Mucosa of descending colon (tissue), 3 donors: ENCODE measurements at regions not wholly inside any gene's neighbourhood (a gene's known extent, or its start where the extent isn't known, plus 50 kb on each side); places are given as distances from the start of the nearest gene placed in this dataset.

Experiments
- ATAC-seq: fragments of 200-7000 bp; cut with Tn5 transposase; one replicate; pipeline ENCODE4 v1.9.1; 2020; ENCODE audit warnings: mild to moderate bottlenecking, moderate library complexity
- DNase-seq, 3 donors: peaks; one replicate each; pipeline ENCODE4 v3.0.0-alpha.2; 2020
- H3K36me3 ChIP-seq: fragments of 200-600 bp; one replicate; pipeline ENCODE4 v1.8.0; 2021; ENCODE audit warnings: low read depth, mild to moderate bottlenecking
- H3K4me1 ChIP-seq: fragments of 200-600 bp; one replicate; pipeline ENCODE4 v1.8.0; 2021; ENCODE audit warnings: low read depth, mild to moderate bottlenecking
- H3K4me3 ChIP-seq: fragments of 200-600 bp; one replicate; pipeline ENCODE4 v1.8.0; 2021; ENCODE audit warnings: mild to moderate bottlenecking
- H3K9me3 ChIP-seq: fragments of 200-600 bp; one replicate; pipeline ENCODE4 v1.8.0; 2021; ENCODE audit warnings: mild to moderate bottlenecking
- CTCF ChIP-seq: fragments of 200-600 bp; IDR thresholded peaks from one replicate; pipeline ENCODE4 v1.8.0; 2022; ENCODE audit warnings: antibody characterized with exemption, mild to moderate bottlenecking
- intact Hi-C, 2 donors: fragments of 100-400 bp; cut with DNase I in 1 of 2; cut with micrococcal nuclease in 1 of 2; formaldehyde crosslinking; loops; one replicate each; pipeline versions ENCODE4 v1.11.0 to v1.11.1; 2022; cut with DNase I, micrococcal nuclease
- donor health status: DM: no; HTN: no; CAD: no; lungs with moderate emphysema.
- donor health status: DM: no; HTN: no; CAD: no.
- donor health status: DM: no; HTN: yes; CAD: no.

- DNase-seq (no peak), ATAC-seq (no peak)
- H3K4me3 ChIP-seq, result no peak overlapping the region
- peaks cover 2% of the 10 kb centered on the region for H3K4me1 ChIP-seq
- no peak for TF ChIP-seq CTCF
- H3K9me3 ChIP-seq, result no peaks in the 10 kb centered on the region
- intact Hi-C loops, result no loop called here
- no peaks in the 10 kb centered on the region for H3K36me3 ChIP-seq
Observed at GRCh38 chr7:156456032-156456431, 184.5 kb upstream of the RNF32 start.

GRCh38 chr7:156450473-156450872 is 190.1 kb upstream of the RNF32 start:
- Histone ChIP-seq H3K9me3 (no peaks in the 10 kb centered on the region), H3K36me3 (no peaks in the 10 kb centered on the region), H3K4me3 (no peak overlapping the region), H3K4me1 (no peaks in the 10 kb centered on the region)
- intact Hi-C loops, result no loop called here
- TF ChIP-seq CTCF, result no peak
- ATAC-seq (no peak), DNase-seq (no peak)

- DNase-seq, result no peak
- ATAC-seq, result no peak
- no peak for TF ChIP-seq CTCF
- no peaks in the 10 kb centered on the region for H3K36me3 ChIP-seq
- H3K4me1 ChIP-seq, result no peaks in the 10 kb centered on the region
- H3K4me3 ChIP-seq, result no peak overlapping the region
- intact Hi-C loops, result no loop called here
- no peaks in the 10 kb centered on the region for H3K9me3 ChIP-seq
Observed at GRCh38 chr7:156448918-156449317, 191.7 kb upstream of the RNF32 start.

- Histone ChIP-seq H3K4me3 (no peak overlapping the region), H3K4me1 (no peaks in the 10 kb centered on the region), H3K9me3 (no peaks in the 10 kb centered on the region), H3K36me3 (no peaks in the 10 kb centered on the region)
- ATAC-seq, result no peak
- intact Hi-C loops, result no loop called here
- no peak for DNase-seq
- no peak for TF ChIP-seq CTCF
Observed at GRCh38 chr7:156446990-156447389, 193.6 kb upstream of the RNF32 start.

- no peak for ATAC-seq
- intact Hi-C loops, result no loop called here
- DNase-seq, result no peak
Observed at GRCh38 chr7:156445997-156446761, 194.4 kb upstream of the RNF32 start.

More at GRCh38 chr7:156445997-156446761, 194.4 kb upstream of the RNF32 start:
- no peak for TF ChIP-seq CTCF
- Histone ChIP-seq H3K36me3 (no peaks in the 10 kb centered on the region), H3K9me3 (no peaks in the 10 kb centered on the region), H3K4me3 (no peak overlapping the region), H3K4me1 (no peaks in the 10 kb centered on the region)
